ENCODE measurements at regions not wholly inside any gene's neighbourhood (a gene's known extent, or its start where the extent isn't known, plus 50 kb on each side); places are given as distances from the start of the nearest gene placed in this dataset.

DNA sequence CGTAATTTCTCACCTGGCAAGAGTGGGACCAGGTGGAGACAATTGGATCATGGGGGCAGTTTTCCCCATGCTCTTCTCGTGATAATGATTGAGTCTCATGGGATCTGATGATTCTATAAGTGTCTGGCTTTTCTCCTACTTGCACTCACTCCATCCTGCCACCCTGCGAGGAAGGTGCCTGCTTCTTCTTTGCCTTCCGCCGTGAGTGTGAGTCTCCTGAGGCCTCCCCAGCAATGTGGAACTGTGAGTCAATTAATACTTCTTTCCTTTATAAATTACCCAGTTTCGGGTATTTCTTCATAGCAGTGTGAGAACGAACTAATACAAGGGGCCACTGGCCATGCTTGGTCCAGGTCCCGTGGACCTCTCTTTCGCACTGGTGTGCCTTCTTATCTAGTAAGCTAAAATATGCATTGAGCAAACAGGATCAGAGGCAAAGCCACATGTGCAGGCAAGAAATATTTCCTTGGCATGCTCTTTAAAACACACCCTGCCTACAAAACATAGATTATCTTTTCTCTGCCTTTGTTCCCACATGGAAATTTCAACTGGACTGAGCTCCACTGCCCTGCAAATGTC, 821.1 kb downstream of the TRIB2 start:
- Histone ChIP-seq H3K27me3 (ENCODE audit: control insufficient read depth, insufficient read depth, low read length) (no peaks in the 10 kb centered on the region), H3K36me3 (ENCODE audit: control insufficient read depth, insufficient read depth, low read length) (no peaks in the 10 kb centered on the region), H3K4me1 (ENCODE audit: control insufficient read depth, insufficient read depth, low read length) (no peaks in the 10 kb centered on the region), H3K27ac (ENCODE audit: low read length) (no peak overlapping the region), H3K9me3 (ENCODE audit: control insufficient read depth, low read depth, low read length) (no peaks in the 10 kb centered on the region), H3K4me3 (ENCODE audit: low read length) (no peak overlapping the region)
- peak in 1 of 2 donors; percentile 14 for DNase-seq
- no CpG with 5 or more reads among the region's 9 CpGs for WGBS (ENCODE audit: insufficient coverage, low lambda C conversion rate)

DNA sequence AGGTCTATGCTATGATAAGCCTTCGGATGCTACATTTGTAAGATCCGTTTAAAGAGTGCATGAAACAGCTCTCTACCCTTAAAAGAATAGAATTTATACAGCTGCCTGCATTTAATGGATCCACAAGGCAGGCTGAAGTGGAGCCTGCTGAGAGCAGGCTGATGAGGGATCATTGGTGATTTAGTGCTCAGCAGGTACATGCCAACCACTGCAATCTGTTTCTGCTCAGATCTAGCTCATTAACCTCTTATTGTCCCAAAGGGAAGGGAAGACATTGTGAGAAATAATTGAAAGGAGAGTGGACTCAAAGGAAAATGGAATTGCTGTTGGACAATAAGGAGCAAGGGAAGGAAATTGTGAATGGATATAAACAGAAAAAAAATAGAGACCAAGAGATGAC, 822.6 kb downstream of the TRIB2 start:
- Histone ChIP-seq H3K9me3 (ENCODE audit: control insufficient read depth, low read depth, low read length) (no peaks in the 10 kb centered on the region), H3K4me3 (ENCODE audit: low read length) (no peak overlapping the region), H3K27ac (ENCODE audit: low read length) (no peak overlapping the region), H3K27me3 (ENCODE audit: control insufficient read depth, insufficient read depth, low read length) (no peaks in the 10 kb centered on the region), H3K4me1 (ENCODE audit: control insufficient read depth, insufficient read depth, low read length) (no peaks in the 10 kb centered on the region), H3K36me3 (ENCODE audit: control insufficient read depth, insufficient read depth, low read length) (no peaks in the 10 kb centered on the region)
- no peak for DNase-seq
- WGBS (ENCODE audit: insufficient coverage, low lambda C conversion rate): no CpG with 5 or more reads among the region's 2 CpGs

DNA sequence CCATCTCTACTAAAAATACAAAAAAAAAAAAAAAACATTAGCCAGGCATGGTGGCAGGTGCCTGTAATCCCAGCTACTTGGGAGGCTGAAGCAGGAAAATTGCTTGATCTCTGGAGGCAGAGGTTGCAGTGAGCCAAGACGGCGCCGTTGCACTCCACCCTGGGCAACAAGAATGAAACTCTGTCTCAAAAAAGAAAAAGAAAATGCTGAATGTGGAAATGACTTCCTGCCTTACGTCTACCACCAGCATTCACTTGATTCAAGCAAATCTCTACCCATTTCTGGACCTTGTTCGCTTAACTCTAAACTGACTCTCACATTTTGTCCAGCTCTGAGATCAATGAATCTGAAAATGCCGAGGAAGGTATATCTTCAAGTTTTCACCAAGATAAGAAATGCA, 825.3 kb downstream of the TRIB2 start:
- Histone ChIP-seq H3K27me3 (ENCODE audit: control insufficient read depth, insufficient read depth, low read length) (no peaks in the 10 kb centered on the region), H3K27ac (ENCODE audit: low read length) (no peak overlapping the region), H3K36me3 (ENCODE audit: control insufficient read depth, insufficient read depth, low read length) (no peaks in the 10 kb centered on the region), H3K4me3 (ENCODE audit: low read length) (no peak overlapping the region), H3K9me3 (ENCODE audit: control insufficient read depth, low read depth, low read length) (no peaks in the 10 kb centered on the region), H3K4me1 (ENCODE audit: control insufficient read depth, insufficient read depth, low read length) (no peaks in the 10 kb centered on the region)
- no peak for DNase-seq
- no CpG with 5 or more reads among the region's 6 CpGs for WGBS (ENCODE audit: insufficient coverage, low lambda C conversion rate)

DNA sequence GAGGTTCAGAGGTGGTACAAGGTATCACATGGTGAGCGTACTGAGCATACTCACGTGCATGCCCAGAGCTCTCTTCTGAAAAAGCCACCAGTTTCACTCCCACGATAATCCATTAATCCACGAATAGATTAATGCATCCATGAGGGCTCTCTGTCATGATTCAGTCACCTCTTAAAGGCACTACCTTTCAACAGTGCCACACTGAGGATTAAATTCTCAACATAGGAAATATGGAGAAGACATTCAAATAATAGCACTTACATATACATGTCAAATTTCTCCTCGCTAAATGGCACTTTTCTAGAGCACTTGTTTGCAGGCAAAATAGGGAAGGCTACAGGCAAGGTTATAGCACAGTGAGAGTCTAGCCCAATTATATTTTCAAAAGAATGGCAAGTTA, 825.9 kb downstream of the TRIB2 start:
- no peaks in the 10 kb centered on the region for H3K36me3 ChIP-seq (ENCODE audit: control insufficient read depth, insufficient read depth, low read length)
- H3K4me3 ChIP-seq (ENCODE audit: low read length): no peak overlapping the region
- H3K9me3 ChIP-seq (ENCODE audit: control insufficient read depth, low read depth, low read length): no peaks in the 10 kb centered on the region
- H3K27ac ChIP-seq (ENCODE audit: low read length): no peak overlapping the region
- H3K4me1 ChIP-seq (ENCODE audit: control insufficient read depth, insufficient read depth, low read length): no peaks in the 10 kb centered on the region
- no CpG with 5 or more reads among the region's 5 CpGs for WGBS (ENCODE audit: insufficient coverage, low lambda C conversion rate)
- no peaks in the 10 kb centered on the region for H3K27me3 ChIP-seq (ENCODE audit: control insufficient read depth, insufficient read depth, low read length)
- DNase-seq: no peak

DNA sequence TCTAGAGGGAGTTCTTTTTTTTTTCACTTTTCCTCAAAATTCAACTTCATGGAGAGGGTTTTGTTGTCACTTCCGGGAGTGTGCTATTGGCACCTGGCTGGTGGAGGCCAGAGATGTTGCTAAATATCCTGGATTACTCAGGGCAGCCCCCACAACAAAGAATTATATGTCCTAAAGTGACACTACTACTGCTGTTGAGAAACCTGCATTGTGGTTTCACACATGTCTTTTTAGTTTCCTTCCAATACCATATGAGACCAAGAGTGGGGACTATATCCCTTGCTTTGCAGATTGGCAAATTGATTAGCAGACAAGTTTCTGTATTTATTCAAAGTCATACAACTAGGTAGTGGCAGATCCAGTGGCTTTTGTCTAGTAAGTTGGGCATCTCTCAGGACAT, 826.8 kb downstream of the TRIB2 start:
- H3K9me3 ChIP-seq (ENCODE audit: control insufficient read depth, low read depth, low read length): no peaks in the 10 kb centered on the region
- no peak for DNase-seq
- no peaks in the 10 kb centered on the region for H3K4me1 ChIP-seq (ENCODE audit: control insufficient read depth, insufficient read depth, low read length)
- no CpG with 5 or more reads among the region's 1 CpG for WGBS (ENCODE audit: insufficient coverage, low lambda C conversion rate)
- H3K27me3 ChIP-seq (ENCODE audit: control insufficient read depth, insufficient read depth, low read length): no peaks in the 10 kb centered on the region
- no peak overlapping the region for H3K4me3 ChIP-seq (ENCODE audit: low read length)
- no peaks in the 10 kb centered on the region for H3K36me3 ChIP-seq (ENCODE audit: control insufficient read depth, insufficient read depth, low read length)
- no peak overlapping the region for H3K27ac ChIP-seq (ENCODE audit: low read length)

DNA sequence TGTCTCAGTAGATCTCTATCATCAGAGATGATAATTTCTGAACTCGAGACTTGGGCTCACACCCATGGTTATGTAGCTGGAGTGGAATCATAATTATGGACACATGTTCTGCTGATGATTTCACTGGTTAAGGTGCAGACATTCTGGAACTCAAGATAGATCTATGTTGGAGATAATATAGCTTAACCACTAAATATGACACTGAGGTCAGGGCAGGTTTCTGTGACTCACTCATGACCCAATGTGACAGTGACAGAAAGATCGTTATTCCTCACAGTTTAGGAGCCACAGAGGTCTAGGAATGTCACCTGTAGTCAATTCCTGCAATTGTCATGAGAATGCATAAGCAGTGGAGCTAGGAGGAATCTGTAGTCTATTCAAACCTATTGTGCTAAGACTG, 828.6 kb downstream of the TRIB2 start:
- Histone ChIP-seq H3K9me3 (ENCODE audit: control insufficient read depth, low read depth, low read length) (no peaks in the 10 kb centered on the region), H3K27me3 (ENCODE audit: control insufficient read depth, insufficient read depth, low read length) (no peaks in the 10 kb centered on the region), H3K36me3 (ENCODE audit: control insufficient read depth, insufficient read depth, low read length) (no peaks in the 10 kb centered on the region), H3K4me3 (ENCODE audit: low read length) (no peak overlapping the region), H3K4me1 (ENCODE audit: control insufficient read depth, insufficient read depth, low read length) (no peaks in the 10 kb centered on the region), H3K27ac (ENCODE audit: low read length) (no peak overlapping the region)
- DNase-seq: no peak
- WGBS (ENCODE audit: insufficient coverage, low lambda C conversion rate): no CpG with 5 or more reads among the region's 2 CpGs

DNA sequence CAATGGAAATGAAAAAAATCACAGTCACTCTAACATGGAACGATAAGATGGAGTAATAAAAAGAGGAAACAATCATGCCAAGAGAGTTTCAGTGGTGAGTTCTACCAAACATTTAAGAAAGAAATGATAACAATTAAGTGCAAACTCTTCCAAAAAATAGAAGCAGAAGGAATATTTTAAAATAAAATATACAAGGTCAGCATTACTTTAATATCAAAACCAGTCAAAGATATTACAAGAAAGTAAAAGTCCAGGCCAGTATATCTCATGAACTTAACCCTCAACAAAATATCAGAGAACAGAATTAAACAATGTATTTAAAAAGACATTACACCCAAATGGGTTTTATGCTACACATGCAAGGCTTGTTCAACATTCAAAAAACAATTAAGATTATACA, 829.4 kb downstream of the TRIB2 start:
- no peak overlapping the region for H3K4me3 ChIP-seq (ENCODE audit: low read length)
- DNase-seq: no peak
- H3K9me3 ChIP-seq (ENCODE audit: control insufficient read depth, low read depth, low read length): no peaks in the 10 kb centered on the region
- no peaks in the 10 kb centered on the region for H3K27me3 ChIP-seq (ENCODE audit: control insufficient read depth, insufficient read depth, low read length)
- WGBS (ENCODE audit: insufficient coverage, low lambda C conversion rate): 100% methylated on average over 1 of the region's 1 CpG
- no peak overlapping the region for H3K27ac ChIP-seq (ENCODE audit: low read length)
- H3K36me3 ChIP-seq (ENCODE audit: control insufficient read depth, insufficient read depth, low read length): no peaks in the 10 kb centered on the region
- no peaks in the 10 kb centered on the region for H3K4me1 ChIP-seq (ENCODE audit: control insufficient read depth, insufficient read depth, low read length)

DNA sequence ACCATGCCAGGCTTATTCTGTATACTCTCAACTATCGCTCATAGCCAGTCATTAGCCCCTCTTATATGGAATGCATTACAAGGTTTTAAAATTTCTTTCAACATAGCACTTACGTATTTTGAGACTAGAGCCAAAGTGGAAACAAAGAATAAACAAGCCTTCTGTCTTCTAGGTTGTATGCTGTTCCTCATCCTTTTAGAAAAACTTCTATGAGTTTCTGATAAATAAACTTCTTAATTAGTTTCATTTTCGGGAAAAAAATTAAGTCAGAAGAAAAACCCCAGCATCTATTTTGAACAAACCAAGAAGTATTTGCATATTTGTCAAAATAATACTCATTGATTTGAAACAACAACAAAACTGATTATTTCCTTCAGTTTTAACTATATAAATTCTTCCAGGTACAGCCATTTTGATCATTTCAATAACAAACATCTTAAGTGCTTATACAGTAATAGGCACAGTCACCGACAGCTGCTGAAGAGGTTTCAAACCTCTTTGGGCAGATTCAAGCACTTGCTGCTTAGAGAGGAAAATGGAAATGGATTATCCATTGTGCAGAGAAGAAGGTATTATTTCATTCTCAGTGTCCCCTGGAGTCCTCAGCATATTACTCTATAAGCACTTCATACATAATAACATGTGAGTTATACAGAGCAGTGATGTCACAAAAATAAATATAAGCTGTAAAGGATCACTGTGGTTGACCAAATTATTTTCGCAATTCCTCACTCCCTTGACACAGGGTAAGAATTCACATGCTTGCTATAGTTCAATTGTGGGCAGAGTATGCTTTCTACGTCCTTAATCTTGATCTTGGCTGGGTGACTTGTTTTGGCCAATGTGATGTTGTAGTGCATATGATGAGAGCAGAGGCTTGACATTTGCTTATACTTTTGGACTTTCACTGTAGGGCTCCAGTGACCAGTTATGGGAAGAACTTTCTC, 833.8 kb downstream of the TRIB2 start:
- Histone ChIP-seq H3K36me3 (ENCODE audit: control insufficient read depth, insufficient read depth, low read length) (no peaks in the 10 kb centered on the region), H3K4me3 (ENCODE audit: low read length) (no peak overlapping the region), H3K27me3 (ENCODE audit: control insufficient read depth, insufficient read depth, low read length) (no peaks in the 10 kb centered on the region), H3K9me3 (ENCODE audit: control insufficient read depth, low read depth, low read length) (no peaks in the 10 kb centered on the region), H3K27ac (ENCODE audit: low read length) (no peak overlapping the region), H3K4me1 (ENCODE audit: control insufficient read depth, insufficient read depth, low read length) (no peaks in the 10 kb centered on the region)
- WGBS (ENCODE audit: insufficient coverage, low lambda C conversion rate): 77% methylated on average over 3 of the region's 6 CpGs
- DNase-seq: no peak

DNA sequence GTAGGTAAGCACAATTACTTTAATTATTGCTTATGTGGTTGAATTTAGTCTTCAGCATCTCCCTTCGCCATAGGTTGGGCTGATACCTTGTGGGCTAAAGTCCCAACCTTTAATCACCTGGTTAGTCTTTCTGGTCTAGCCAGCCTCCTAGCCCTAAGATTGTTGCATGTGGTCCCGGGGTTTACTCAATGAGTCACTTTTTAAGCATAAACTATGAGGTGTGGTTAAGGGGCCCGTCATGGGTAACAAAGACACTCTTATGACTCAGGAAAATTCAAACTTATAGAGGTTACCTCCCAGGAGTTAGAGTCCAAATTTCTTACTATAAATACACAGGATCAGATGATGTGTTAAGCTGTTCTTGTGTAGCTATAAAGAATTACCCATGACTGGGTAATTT, 841.6 kb downstream of the TRIB2 start:
- H3K36me3 ChIP-seq (ENCODE audit: control insufficient read depth, insufficient read depth, low read length): no peaks in the 10 kb centered on the region
- H3K9me3 ChIP-seq (ENCODE audit: control insufficient read depth, low read depth, low read length): no peaks in the 10 kb centered on the region
- no CpG with 5 or more reads among the region's 3 CpGs for WGBS (ENCODE audit: insufficient coverage, low lambda C conversion rate)
- H3K27ac ChIP-seq (ENCODE audit: low read length): peak overlapping the region; percentile 6
- peak; percentile 80 to 85 for DNase-seq
- no peaks in the 10 kb centered on the region for H3K27me3 ChIP-seq (ENCODE audit: control insufficient read depth, insufficient read depth, low read length)
- H3K4me3 ChIP-seq (ENCODE audit: low read length): no peak overlapping the region
- no peaks in the 10 kb centered on the region for H3K4me1 ChIP-seq (ENCODE audit: control insufficient read depth, insufficient read depth, low read length)

DNA sequence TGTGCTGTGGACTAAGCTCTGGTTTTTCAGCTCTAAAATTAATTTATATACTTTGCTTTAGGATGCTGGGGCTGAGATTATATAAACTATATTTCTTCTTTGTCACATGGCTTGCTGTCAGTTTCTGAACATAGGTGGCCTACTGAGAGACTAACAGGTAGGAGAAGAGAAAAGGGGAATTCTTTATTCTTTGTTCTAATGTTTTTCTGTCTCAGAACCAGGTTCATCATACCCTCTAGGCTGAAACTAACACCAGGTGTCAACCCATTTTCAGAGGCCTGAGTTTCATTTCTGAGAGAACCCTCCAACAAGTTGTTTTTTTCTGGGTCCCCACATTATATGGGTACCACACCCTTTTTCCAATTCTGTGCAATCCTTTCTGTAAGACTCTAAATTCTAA, 843.6 kb downstream of the TRIB2 start:
- Histone ChIP-seq H3K36me3 (ENCODE audit: control insufficient read depth, insufficient read depth, low read length) (no peaks in the 10 kb centered on the region), H3K9me3 (ENCODE audit: control insufficient read depth, low read depth, low read length) (no peaks in the 10 kb centered on the region), H3K4me1 (ENCODE audit: control insufficient read depth, insufficient read depth, low read length) (no peaks in the 10 kb centered on the region), H3K27ac (ENCODE audit: low read length) (no peak overlapping the region), H3K27me3 (ENCODE audit: control insufficient read depth, insufficient read depth, low read length) (no peaks in the 10 kb centered on the region), H3K4me3 (ENCODE audit: low read length) (no peak overlapping the region)
- DNase-seq: no peak

DNA sequence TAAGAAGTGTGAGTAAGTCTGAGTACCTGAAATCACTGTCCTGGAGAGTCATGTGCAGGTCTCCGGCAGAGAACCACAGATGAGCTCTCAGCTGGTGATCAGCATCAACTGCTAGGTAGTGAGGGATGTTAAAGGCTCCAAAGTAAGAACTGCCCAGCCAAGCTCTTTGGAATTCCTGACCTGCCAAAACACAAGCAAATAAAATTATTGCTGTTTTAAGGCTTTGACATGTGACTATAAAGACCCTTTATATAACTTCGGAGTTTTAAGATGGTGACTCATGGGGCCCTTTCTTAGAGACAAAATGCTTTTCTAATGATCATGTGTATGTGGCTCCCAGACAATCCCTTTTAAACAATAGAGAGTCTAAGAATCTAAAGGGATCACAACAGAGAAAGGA, 855.7 kb downstream of the TRIB2 start:
- DNase-seq: no peak
- H3K36me3 ChIP-seq (ENCODE audit: control insufficient read depth, insufficient read depth, low read length): no peaks in the 10 kb centered on the region
- no CpG with 5 or more reads among the region's 2 CpGs for WGBS (ENCODE audit: insufficient coverage, low lambda C conversion rate)

More for the DNA sequence above, 855.7 kb downstream of the TRIB2 start:
- no peak overlapping the region for H3K4me3 ChIP-seq (ENCODE audit: low read length)
- no peaks in the 10 kb centered on the region for H3K27me3 ChIP-seq (ENCODE audit: control insufficient read depth, insufficient read depth, low read length)
- no peaks in the 10 kb centered on the region for H3K4me1 ChIP-seq (ENCODE audit: control insufficient read depth, insufficient read depth, low read length)
- H3K9me3 ChIP-seq (ENCODE audit: control insufficient read depth, low read depth, low read length): no peaks in the 10 kb centered on the region
- H3K27ac ChIP-seq (ENCODE audit: low read length): no peak overlapping the region
